ENCODE measurements at regions not wholly inside any gene's neighbourhood (a gene's known extent, or its start where the extent isn't known, plus 50 kb on each side); places are given as distances from the start of the nearest gene placed in this dataset.
A peak's percentile ranks its signal among the peaks of the same experiment; 100 is the strongest.

DNA sequence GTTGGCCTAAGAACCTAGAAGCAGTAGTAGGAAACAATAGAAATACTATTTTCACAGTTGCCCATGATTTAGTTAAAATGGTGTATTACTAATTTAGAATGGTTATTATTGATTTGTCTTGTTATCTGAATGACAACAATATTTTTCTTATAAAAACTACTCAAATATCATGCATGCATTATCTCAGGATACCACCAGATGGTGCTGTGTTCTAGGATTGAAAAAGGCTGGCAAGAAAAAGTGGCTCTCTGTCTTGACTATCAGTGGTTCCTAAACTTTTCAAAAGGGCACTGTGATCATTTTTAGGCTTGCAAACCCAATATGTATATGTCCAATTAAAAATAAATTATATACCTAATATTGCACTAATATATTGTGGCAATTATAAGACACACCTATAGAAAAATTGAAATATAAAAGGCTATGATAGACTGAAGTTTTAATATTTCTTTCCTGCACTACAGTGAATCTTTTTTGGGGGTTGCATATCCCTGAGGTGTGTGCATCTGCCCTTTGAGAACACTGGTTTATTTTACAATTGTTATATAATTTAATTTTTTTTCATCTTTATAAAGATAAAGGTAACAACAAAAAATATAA lies 131.7 kb upstream of the MLIP start:
- POLR2A ChIA-PET, result no interaction called here
- Histone ChIP-seq H3K4me1 (ENCODE audit: control insufficient read depth, insufficient read depth, low read length) (0 out of 2 replicates have a peak, but pooled peaks cover 3% of the 10 kb centered on the region), H3K9me3 (ENCODE audit: control insufficient read depth, insufficient read depth, low read depth, low read length) (no peaks in the 10 kb centered on the region), H3K27ac (ENCODE audit: extremely low read depth, low read depth, low read length) (no peak overlapping the region), H3K36me3 (ENCODE audit: control insufficient read depth in 2 of 2, insufficient read depth in 1 of 2, low read length in 2 of 2) (no peaks in the 10 kb centered on the region), H3K4me3 (ENCODE audit: low read depth, low read length) (no peak overlapping the region)
- CTCF ChIA-PET, result interaction anchor here (0.6 to 1.5 kb wide), 6 partner anchors 13 to 782 kb away, joined by 3 to 4 read pairs (median 3); no protein-coding TSS in a partner anchor
- no peak for TF ChIP-seq ZNF501 (tag by site-specific recombination; IDR thresholded peaks at IDR 0.05)
- TF ChIP-seq, protein P1, sequence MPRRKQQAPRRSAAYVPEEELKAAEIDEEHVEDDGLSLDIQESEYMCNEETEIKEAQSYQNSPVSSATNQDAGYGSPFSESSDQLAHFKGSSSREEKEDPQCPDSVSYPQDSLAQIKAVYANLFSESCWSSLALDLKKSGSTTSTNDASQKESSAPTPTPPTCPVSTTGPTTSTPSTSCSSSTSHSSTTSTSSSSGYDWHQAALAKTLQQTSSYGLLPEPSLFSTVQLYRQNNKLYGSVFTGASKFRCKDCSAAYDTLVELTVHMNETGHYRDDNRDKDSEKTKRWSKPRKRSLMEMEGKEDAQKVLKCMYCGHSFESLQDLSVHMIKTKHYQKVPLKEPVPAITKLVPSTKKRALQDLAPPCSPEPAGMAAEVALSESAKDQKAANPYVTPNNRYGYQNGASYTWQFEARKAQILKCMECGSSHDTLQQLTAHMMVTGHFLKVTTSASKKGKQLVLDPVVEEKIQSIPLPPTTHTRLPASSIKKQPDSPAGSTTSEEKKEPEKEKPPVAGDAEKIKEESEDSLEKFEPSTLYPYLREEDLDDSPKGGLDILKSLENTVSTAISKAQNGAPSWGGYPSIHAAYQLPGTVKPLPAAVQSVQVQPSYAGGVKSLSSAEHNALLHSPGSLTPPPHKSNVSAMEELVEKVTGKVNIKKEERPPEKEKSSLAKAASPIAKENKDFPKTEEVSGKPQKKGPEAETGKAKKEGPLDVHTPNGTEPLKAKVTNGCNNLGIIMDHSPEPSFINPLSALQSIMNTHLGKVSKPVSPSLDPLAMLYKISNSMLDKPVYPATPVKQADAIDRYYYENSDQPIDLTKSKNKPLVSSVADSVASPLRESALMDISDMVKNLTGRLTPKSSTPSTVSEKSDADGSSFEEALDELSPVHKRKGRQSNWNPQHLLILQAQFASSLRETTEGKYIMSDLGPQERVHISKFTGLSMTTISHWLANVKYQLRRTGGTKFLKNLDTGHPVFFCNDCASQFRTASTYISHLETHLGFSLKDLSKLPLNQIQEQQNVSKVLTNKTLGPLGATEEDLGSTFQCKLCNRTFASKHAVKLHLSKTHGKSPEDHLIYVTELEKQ (tag by site-specific recombination; IDR thresholded peaks at IDR 0.05; ENCODE audit: borderline replicate concordance), result no peak
- no peak for TF ChIP-seq ZNF211 (tag by site-specific recombination; IDR thresholded peaks at IDR 0.05; ENCODE audit: low read depth)
- no peak for TF ChIP-seq ZNF221 (tag by site-specific recombination; IDR thresholded peaks at IDR 0.05; ENCODE audit: borderline replicate concordance)
- TF ChIP-seq ZNF626 (tag by site-specific recombination; IDR thresholded peaks at IDR 0.05), result no peak
- TF ChIP-seq, protein P2, sequence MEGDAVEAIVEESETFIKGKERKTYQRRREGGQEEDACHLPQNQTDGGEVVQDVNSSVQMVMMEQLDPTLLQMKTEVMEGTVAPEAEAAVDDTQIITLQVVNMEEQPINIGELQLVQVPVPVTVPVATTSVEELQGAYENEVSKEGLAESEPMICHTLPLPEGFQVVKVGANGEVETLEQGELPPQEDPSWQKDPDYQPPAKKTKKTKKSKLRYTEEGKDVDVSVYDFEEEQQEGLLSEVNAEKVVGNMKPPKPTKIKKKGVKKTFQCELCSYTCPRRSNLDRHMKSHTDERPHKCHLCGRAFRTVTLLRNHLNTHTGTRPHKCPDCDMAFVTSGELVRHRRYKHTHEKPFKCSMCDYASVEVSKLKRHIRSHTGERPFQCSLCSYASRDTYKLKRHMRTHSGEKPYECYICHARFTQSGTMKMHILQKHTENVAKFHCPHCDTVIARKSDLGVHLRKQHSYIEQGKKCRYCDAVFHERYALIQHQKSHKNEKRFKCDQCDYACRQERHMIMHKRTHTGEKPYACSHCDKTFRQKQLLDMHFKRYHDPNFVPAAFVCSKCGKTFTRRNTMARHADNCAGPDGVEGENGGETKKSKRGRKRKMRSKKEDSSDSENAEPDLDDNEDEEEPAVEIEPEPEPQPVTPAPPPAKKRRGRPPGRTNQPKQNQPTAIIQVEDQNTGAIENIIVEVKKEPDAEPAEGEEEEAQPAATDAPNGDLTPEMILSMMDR (tag by site-specific recombination; IDR thresholded peaks at IDR 0.05), result peak; percentile 24
- TF ChIP-seq ZNF133 (tag by site-specific recombination; IDR thresholded peaks at IDR 0.05), result no peak
- TF ChIP-seq ZNF654 (tag by site-specific recombination; IDR thresholded peaks at IDR 0.05; ENCODE audit: low read depth), result peak; percentile 73
- no peak for TF ChIP-seq ZNF777 (tag by site-specific recombination; IDR thresholded peaks at IDR 0.05; ENCODE audit: borderline replicate concordance)
- TF ChIP-seq, protein P3, sequence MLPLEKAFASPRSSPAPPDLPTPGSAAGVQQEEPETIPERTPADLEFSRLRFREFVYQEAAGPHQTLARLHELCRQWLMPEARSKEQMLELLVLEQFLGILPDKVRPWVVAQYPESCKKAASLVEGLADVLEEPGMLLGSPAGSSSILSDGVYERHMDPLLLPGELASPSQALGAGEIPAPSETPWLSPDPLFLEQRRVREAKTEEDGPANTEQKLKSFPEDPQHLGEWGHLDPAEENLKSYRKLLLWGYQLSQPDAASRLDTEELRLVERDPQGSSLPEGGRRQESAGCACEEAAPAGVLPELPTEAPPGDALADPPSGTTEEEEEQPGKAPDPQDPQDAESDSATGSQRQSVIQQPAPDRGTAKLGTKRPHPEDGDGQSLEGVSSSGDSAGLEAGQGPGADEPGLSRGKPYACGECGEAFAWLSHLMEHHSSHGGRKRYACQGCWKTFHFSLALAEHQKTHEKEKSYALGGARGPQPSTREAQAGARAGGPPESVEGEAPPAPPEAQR (tag by site-specific recombination; IDR thresholded peaks at IDR 0.05), result no peak

DNA sequence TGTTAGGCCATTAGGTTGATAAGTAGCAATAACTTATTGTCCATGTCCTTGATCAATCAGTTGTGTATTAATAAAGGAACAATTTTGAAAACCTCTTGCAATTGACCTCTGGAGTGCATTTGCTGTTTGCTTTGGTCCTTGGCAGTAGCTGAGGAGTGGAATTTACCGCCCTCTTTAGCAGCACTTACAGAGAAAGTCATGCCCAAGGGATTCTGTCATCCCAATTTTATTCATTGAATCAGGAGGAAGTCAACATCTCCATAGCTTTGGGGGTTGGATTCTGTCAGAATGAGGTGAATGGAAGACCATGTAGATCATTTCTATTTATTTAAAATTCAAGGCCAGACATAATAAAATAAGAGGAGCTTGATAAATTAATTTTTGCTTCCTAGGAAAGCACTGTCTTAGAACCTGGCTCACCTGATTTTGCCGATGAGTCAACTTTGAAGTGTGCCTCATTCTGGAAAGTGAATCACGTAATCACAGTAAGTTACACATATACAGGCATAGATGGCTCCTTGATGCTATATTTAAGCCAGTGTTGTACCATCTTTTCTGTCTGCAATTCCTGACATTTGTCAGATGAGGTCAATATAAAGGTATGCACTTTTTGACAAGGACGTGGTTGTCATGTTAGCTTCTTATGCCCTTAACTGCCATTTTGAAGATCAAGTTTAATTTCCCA lies 128.7 kb upstream of the MLIP start:
- no peaks in the 10 kb centered on the region for H3K36me3 ChIP-seq (ENCODE audit: control insufficient read depth in 2 of 2, insufficient read depth in 1 of 2, low read length in 2 of 2)
- H3K27ac ChIP-seq (ENCODE audit: extremely low read depth, low read depth, low read length), result no peak overlapping the region
- ChIA-PET CTCF (interaction anchor here (0.5 to 9.4 kb wide), 7 partner anchors 11 to 1011 kb away, joined by 3 to 141 read pairs (median 4); partner anchors contain the start of gene LRRC1), POLR2A (no interaction called here)
- H3K4me1 ChIP-seq (ENCODE audit: control insufficient read depth, insufficient read depth, low read length), result 0 out of 2 replicates have a peak, but pooled peaks cover 3% of the 10 kb centered on the region
- H3K4me3 ChIP-seq (ENCODE audit: low read depth, low read length), result no peak overlapping the region
- TF ChIP-seq ZNF391 (tag by site-specific recombination; IDR thresholded peaks at IDR 0.05; ENCODE audit: borderline replicate concordance, low read depth) (no peak), ZBTB1 (tag by site-specific recombination; IDR thresholded peaks at IDR 0.05) (no peak), HOXA7 (CRISPR knock-in tag; IDR thresholded peaks at IDR 0.05; ENCODE audit: borderline replicate concordance) (no peak), ZNF157 (tag by site-specific recombination; IDR thresholded peaks at IDR 0.05) (no peak)
- H3K9me3 ChIP-seq (ENCODE audit: control insufficient read depth, insufficient read depth, low read depth, low read length), result no peaks in the 10 kb centered on the region

All from HEK293 (cell line).